Kidney capillary endothelial cell (primary cell): ENCODE measurements at regions not wholly inside any gene's neighbourhood (a gene's known extent, or its start where the extent isn't known, plus 50 kb on each side); places are given as distances from the start of the nearest gene placed in this dataset.
"Not testable (repeated sequence)": the region's sequence is repeated elsewhere in the genome, so short reads cannot be mapped to it uniquely, and the experiment has no call there.

Experiments
- DNase-seq: peaks from one replicate; pipeline ENCODE4 v3.0.0-alpha.2; 2018; ENCODE audit warnings: low spot score

GRCh38 chr13:37212826-37213225, 107.4 kb upstream of the CSNK1A1L start:
- DNase-seq = no peak

- no peak for DNase-seq
Observed at GRCh38 chr13:37211487-37211886, 106.0 kb upstream of the CSNK1A1L start.

- DNase-seq = no peak
Observed at GRCh38 chr13:37209621-37210580, 104.4 kb upstream of the CSNK1A1L start.

- DNase-seq = no peak
Observed at GRCh38 chr13:37207691-37208451, 102.4 kb upstream of the CSNK1A1L start.

DNA sequence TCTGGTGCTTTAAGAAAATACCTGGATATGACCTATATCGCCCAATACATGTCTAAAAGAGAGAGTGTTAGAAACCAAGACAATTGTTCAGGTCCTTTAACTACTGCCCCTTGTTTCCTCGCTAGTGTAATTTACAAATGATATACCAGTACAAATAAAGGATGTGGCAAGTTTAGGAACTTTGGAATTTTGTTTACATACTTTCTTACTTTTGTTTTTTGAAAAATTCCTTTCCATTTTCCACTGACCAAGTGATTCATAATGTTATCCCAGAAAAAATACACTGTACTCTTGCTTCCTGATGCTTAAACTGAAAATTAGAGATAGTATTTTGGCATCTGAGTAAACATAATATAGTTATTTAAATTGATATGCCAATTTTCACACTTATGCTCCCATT, 96.8 kb upstream of the CSNK1A1L start:
- DNase-seq = no peak

DNA sequence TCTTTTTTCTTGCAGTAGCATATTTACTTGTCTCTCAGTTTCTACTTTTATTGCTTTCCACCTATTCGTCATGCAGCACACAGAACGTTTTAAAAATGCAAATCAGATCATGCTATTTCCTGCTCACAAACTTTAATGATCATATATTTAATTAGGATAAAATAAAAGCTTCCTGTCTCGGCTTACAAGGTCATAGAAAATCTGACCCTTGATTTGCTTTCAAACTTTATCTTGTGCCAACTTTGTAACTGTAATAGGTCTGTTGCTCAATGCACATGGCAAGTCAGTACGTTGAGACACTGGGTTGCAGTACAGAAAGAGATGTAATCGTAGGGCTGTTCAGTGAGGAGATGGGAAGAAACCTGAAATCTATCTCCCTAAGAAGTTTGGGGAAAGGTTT, 95.6 kb upstream of the CSNK1A1L start:
- no peak for DNase-seq

- DNase-seq = no peak
Observed at GRCh38 chr13:37198629-37199028, 93.2 kb upstream of the CSNK1A1L start.

DNA sequence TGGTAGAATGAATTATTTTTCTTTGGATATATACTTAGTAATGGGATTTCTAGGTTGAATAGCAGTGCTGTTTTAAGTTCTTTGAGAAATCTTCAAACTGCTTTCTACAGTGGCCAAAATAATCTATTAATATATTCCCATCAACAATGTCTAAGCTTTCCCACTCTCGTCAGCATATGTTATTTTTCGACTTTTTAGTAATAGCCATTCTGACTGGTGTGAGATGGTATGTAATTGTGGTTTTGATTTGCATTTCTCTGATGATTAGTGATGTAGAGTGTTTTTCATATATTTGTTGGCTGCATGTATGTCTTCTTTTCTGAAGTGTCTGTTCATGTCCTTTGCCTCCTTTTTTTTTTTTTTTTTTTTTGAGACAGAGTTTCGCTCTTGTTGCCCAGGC, 90.2 kb upstream of the CSNK1A1L start:
- no peak for DNase-seq

- DNase-seq = no peak
Observed at GRCh38 chr13:37194428-37194861, 89.0 kb upstream of the CSNK1A1L start.

GRCh38 chr13:37192956-37193355, 87.5 kb upstream of the CSNK1A1L start:
- no peak for DNase-seq

- no peak for DNase-seq
Observed at GRCh38 chr13:37187621-37188020, 82.2 kb upstream of the CSNK1A1L start.

DNA sequence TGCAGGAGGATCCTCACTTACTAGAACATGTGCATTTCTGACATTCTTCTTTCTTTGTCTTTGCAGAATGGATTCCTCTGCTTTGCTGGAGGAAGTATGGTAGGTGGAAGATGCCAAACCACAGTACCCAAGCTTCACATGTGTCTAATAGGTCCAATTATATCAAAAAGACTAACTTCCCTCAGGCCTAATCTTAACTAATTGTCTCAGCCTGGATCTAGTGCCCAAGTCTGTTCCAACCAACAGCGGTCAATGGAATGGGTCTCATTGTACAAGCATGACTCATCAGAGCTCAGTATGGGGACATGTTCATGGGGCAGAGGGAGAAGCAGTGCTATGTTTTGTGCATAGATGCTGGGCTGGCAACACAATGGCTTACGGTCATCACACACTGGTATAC, 81.6 kb upstream of the CSNK1A1L start:
- DNase-seq = no peak

DNA sequence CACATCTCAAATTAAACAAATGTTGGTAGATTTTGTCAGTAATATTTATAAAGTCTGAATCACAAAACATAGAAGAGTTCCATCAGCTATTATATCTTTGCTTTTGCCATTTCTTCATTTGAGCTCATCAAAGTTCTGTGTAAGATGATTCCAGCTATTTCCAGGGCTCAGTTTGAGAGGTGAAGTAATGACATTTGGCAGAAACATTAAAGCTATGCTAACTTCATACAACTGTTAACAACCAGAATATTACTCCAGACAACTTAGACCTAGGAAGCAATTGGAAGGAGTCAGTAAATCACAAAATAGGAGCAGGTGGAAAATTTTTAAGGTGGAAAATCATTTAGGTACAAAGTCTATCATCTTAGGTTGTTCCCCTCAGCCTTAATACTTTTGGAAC, 76.2 kb upstream of the CSNK1A1L start:
- no peak for DNase-seq

GRCh38 chr13:37179645-37180044, 74.2 kb upstream of the CSNK1A1L start:
- DNase-seq = no peak

GRCh38 chr13:37177125-37177524, 71.7 kb upstream of the CSNK1A1L start:
- no peak for DNase-seq

DNA sequence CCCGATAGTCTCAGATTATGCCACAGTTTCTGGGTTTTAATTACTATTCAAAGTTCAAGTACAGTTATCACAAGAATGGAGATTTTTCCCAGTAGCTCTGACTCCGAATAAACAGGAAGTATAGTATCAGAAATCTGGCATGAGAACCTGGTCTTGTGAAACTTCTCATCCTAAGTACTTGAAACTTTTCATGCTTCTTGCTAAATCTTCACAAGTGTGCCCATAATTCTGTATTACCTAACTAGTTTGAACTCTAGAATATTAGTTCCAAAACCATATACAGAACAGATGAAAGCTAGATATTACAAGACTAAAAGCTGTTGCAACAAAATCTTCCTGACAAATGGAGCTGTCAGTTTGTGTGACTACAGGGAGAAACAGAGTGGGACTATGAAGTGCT, 70.5 kb upstream of the CSNK1A1L start:
- no peak for DNase-seq

- no peak for DNase-seq
Observed at GRCh38 chr13:37173214-37173613, 67.8 kb upstream of the CSNK1A1L start.

- not testable (repeated sequence) for DNase-seq
Observed at GRCh38 chr13:37172226-37172625, 66.8 kb upstream of the CSNK1A1L start.

DNA sequence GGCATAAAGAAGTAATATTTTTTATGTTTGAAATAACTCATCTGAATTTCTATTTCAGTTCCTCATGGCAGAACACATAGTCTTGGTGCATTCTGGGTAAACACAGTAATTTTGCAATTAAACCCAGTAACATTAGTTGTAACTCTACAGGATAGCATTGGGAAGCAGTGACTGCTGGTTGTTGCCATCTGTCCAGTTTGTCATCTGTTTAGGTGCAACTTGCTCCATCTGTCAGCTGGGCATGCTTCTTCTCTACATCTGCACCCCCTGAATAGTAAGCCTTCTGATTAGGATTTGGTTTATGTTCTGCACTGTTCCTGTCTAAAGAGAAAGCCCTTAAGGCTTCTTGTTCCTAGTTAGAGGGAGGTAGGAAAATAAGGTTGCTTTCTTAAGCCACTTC, 63.5 kb upstream of the CSNK1A1L start:
- no peak for DNase-seq

GRCh38 chr13:37168151-37168550, 62.7 kb upstream of the CSNK1A1L start:
- DNase-seq = no peak

DNA sequence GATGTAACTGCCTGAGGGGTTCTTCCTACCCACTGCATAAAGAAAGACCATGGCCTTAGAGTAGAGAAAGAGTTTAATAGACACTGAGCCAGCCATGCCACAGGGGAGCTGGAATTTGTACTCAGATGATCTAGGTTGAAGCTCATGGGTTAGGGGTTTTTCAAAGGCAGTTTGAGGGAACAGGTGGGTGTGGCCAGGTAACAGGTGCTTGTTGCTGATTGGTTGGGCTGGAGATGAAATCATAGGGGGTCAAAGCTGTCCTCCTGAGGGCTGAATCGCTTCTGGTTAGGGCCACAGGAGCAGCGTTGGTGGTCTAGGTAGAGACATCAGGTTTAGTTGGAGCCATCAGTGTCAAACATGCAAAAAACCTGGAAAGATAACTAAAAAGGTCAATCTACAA, 59.2 kb upstream of the CSNK1A1L start:
- DNase-seq = no peak

DNA sequence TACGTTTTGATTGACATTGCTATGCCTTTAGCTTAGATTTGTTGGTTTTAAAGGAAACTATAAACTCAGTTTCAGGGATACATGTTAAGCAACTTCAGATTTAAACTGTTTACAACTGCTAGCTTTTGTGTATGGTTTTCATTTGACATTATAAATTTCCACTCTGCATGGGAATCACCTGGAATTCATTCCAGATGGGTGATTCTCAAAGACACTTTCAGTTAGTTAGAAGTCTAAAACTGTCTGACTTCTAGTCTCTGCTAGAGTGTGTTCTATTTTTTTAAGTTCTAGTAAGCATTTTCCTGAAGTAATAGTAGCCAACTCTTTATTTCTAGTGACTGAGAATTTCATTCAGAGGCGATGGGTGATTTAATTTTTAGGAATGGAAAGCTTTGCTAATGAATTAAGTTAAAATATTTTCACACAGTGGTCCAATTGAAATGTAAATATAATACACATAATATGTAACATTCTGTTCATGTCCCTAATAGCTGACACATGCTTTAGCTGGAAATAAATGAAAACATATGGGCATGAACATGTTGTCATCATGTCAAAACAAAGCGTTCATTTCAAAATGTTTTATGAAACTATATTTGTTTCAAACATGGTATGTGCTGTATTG, 58.3 kb upstream of the CSNK1A1L start:
- DNase-seq = no peak

- no peak for DNase-seq
Observed at GRCh38 chr13:37158481-37158880, 53.0 kb upstream of the CSNK1A1L start.
